Aorta (tissue), 5 donors: ENCODE measurements at regions not wholly inside any gene's neighbourhood (a gene's known extent, or its start where the extent isn't known, plus 50 kb on each side); places are given as distances from the start of the nearest gene placed in this dataset.

ENCODE experiments used
- ATAC-seq: fragments of 200-7000 bp; cut with Tn5 transposase; one replicate; pipeline ENCODE4 v1.9.1; 2022; ENCODE audit warnings: moderate library complexity; ENCODE audit not compliant: low FRiP score
- DNase-seq, 2 donors: peaks; one replicate each; pipeline ENCODE4 v3.0.0-alpha.2; 2020
- H3K27ac ChIP-seq, 2 donors: one replicate each; pipeline ENCODE4 v1.5.1; 2013; ENCODE audit warnings: low read length in 2 of 2, mild to moderate bottlenecking in 2 of 2, moderate library complexity in 2 of 2, control low read depth in 1 of 2, inconsistent platforms in 1 of 2, low read depth in 1 of 2
- H3K27me3 ChIP-seq, 2 donors: one replicate each; pipeline ENCODE4 v1.6.1; 2013; ENCODE audit warnings: control low read depth in 1 of 2, low read length in 1 of 2, mild to moderate bottlenecking in 1 of 2, moderate library complexity in 1 of 2; ENCODE audit not compliant: insufficient read depth in 2 of 2, control insufficient read depth in 1 of 2
- H3K36me3 ChIP-seq, 2 donors: one replicate each; pipeline ENCODE4 v1.6.1; 2013; ENCODE audit warnings: control low read depth in 1 of 2, low read length in 1 of 2, mild to moderate bottlenecking in 1 of 2; ENCODE audit not compliant: insufficient read depth in 2 of 2, control insufficient read depth in 1 of 2
- H3K4me1 ChIP-seq, 2 donors: one replicate each; pipeline ENCODE4 v1.6.1; 2013; ENCODE audit warnings: low read length in 2 of 2, control low read depth in 1 of 2, mild to moderate bottlenecking in 1 of 2, moderate library complexity in 1 of 2; ENCODE audit not compliant: insufficient read depth in 2 of 2, control insufficient read depth in 1 of 2
- H3K4me3 ChIP-seq, 2 donors: one replicate each; pipeline ENCODE4 v1.5.1; 2013; ENCODE audit warnings: low read length in 2 of 2, control low read depth in 1 of 2, mild to moderate bottlenecking in 1 of 2
- H3K9me3 ChIP-seq: one replicate; pipeline ENCODE4 v1.6.1; 2013; ENCODE audit warnings: mild to moderate bottlenecking, low read length; ENCODE audit not compliant: control insufficient read depth
- WGBS, 2 donors: extraction: QIAGEN DNeasy Blood & Tissue Kit; methylation state at CpG; one replicate each; pipeline ENCODE4 v1.1.7; 2013; 5-methylcytosine and 5-hydroxymethylcytosine counted together
- intact Hi-C, 2 donors: fragments of 100-400 bp; cut with DNase I; formaldehyde crosslinking; loops; one replicate each; pipeline versions ENCODE4 v1.14.2 to v1.15.0; 2022
- donor health status: healthy with polysubstance abuse.
- donor health status: Bipolar disorder and iron deficiency.
- donor health status: DM: no; HTN: no; CAD: no.
- donor health status: DM: no; HTN: no; CAD: no.
- donor health status: DM: yes; HTN: yes; CAD: no.

DNA sequence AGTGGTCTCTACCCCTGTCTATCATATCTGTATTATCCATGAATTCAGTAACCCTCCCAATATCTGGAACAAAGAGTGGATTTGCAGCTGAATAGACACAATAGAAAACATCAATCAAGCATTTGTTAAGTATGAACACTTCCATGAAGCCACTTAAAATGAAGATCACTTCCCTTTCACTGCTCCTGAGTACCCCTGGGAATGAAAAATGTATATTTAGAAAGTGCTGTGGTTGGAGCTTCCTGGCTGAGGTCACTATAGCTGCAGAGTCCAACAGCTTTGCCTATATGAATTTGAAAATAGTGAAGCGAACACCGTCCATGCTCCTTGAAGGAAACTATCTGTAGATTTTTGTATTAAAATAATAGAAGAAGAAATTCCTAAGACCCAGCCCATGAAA lies 227.0 kb downstream of the DTHD1 start:
- H3K4me3 ChIP-seq: no peak overlapping the region
- H3K27ac ChIP-seq: no peak overlapping the region
- H3K4me1 ChIP-seq: no peaks in the 10 kb centered on the region
- no peaks in the 10 kb centered on the region for H3K36me3 ChIP-seq
- WGBS, 2 donors: 54 to 58% methylated on average over 2 of the region's 2 CpGs
- DNase-seq (no peak), ATAC-seq (no peak)
- no peaks in the 10 kb centered on the region for H3K9me3 ChIP-seq
- intact Hi-C loops: no loop called here
- H3K27me3 ChIP-seq: no peaks in the 10 kb centered on the region

DNA sequence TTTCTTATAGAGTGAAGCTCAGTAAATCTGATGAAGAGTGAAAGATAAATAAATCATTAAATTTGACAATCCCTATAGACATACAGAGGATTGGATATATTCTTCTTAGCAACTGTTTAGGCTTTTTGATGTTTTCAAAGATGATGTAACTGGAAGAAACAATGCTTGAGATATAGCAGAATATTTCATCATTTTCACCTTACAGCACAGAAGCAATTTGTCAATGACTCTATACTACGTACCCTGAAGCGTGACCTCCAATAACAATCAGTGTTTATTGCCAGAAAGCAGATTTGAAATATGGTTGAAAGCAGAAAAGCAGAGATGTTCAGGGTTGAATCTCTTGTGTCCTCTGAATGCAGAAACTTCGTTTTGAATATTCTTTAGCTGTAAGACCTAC lies 228.4 kb downstream of the DTHD1 start:
- no peak overlapping the region for H3K27ac ChIP-seq
- no peaks in the 10 kb centered on the region for H3K36me3 ChIP-seq
- H3K4me3 ChIP-seq: no peak overlapping the region
- intact Hi-C loops: no loop called here
- no peaks in the 10 kb centered on the region for H3K9me3 ChIP-seq
- ATAC-seq (no peak), DNase-seq (no peak)
- 27 to 38% methylated on average over 3 of the region's 3 CpGs for WGBS, 2 donors
- peaks cover 0 to 2% of the 10 kb centered on the region in 2 donors for H3K27me3 ChIP-seq
- H3K4me1 ChIP-seq: no peaks in the 10 kb centered on the region

DNA sequence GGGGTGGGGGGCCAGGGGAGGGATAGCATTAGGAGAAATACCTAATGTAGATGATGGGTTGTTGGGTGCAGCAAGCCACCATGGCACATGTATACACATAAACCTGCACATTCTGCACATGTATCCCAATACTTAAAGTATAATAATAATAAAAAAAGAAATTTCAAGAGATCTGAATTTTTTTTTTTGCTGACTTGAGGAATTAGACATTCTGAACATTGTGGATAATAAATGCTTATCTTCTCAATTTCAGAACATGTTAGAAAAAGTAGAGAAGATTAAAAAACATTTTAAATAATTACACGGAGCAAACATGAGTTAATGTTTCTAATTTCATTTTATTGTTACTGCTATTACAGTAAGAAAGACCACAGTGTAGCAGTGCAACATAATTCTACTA lies 230.4 kb downstream of the DTHD1 start:
- WGBS, 2 donors: 93 to 96% methylated on average over 1 of the region's 1 CpG
- no peaks in the 10 kb centered on the region for H3K9me3 ChIP-seq
- no peak overlapping the region for H3K27ac ChIP-seq
- ATAC-seq: no peak
- no peaks in the 10 kb centered on the region for H3K4me1 ChIP-seq
- no peak for DNase-seq
- H3K27me3 ChIP-seq: peaks cover 0 to 2% of the 10 kb centered on the region in 2 donors
- no peak overlapping the region for H3K4me3 ChIP-seq
- intact Hi-C loops: no loop called here
- no peaks in the 10 kb centered on the region for H3K36me3 ChIP-seq

DNA sequence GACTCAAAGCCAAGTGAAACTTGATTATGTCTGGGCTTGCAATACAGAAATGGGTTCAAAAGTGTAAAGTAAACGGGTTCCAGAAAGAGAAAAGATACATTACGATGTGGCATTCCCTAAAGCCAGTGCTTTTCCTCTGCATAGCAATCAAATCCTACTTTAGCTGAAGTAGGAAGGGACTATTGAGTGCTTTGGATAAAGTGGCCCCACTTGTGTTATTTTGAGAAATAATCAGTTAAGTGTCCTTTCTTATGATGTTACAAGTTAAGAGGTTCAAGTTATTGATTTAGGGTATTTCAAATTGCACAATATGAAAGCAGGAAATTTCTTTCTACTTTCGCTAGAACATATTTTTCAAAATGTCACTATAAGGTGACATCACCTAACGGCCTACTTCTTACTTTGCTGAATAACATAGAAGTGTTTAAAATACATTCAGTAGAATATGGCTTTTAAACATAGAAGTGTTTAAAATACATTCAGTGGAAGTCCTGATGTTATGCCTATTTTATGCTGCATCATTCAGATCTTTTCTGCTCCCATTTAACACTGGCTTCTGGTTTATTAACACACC lies 235.2 kb downstream of the DTHD1 start:
- Histone ChIP-seq H3K4me3 (no peak overlapping the region), H3K9me3 (peaks cover 1% of the 10 kb centered on the region), H3K4me1 (no peaks in the 10 kb centered on the region), H3K27me3 (peaks cover 0 to 2% of the 10 kb centered on the region in 2 donors), H3K27ac (no peak overlapping the region), H3K36me3 (no peaks in the 10 kb centered on the region)
- DNase-seq (no peak), ATAC-seq (no peak)
- intact Hi-C loops: no loop called here
- 65% methylated on average over 4 of the region's 4 CpGs for WGBS, 2 donors

DNA sequence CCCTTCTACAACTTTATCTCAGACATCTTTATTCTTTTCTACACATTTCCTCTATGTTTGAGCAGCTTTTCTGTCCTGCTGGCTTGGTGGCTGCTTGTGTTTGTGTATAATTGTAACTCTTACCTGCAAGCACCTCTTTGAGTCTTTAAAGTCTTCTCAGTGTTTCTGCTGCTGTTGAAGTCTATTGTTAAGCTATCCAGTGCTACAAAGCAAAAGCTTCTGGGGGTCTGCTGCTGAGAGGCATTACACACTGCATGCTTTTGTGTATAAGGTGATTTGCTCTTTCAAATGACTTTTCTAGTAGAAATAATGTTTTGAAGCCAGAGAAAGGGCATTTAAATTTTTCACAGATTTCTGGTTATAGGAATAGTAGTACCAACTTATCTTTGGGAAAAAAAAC lies 241.8 kb downstream of the DTHD1 start:
- H3K4me1 ChIP-seq: no peaks in the 10 kb centered on the region
- no peaks in the 10 kb centered on the region for H3K36me3 ChIP-seq
- H3K27ac ChIP-seq: no peak overlapping the region
- DNase-seq (no peak), ATAC-seq (no peak)
- H3K9me3 ChIP-seq: peaks cover 1% of the 10 kb centered on the region
- H3K4me3 ChIP-seq: no peak overlapping the region
- intact Hi-C loops: no loop called here
- H3K27me3 ChIP-seq: no peaks in the 10 kb centered on the region

DNA sequence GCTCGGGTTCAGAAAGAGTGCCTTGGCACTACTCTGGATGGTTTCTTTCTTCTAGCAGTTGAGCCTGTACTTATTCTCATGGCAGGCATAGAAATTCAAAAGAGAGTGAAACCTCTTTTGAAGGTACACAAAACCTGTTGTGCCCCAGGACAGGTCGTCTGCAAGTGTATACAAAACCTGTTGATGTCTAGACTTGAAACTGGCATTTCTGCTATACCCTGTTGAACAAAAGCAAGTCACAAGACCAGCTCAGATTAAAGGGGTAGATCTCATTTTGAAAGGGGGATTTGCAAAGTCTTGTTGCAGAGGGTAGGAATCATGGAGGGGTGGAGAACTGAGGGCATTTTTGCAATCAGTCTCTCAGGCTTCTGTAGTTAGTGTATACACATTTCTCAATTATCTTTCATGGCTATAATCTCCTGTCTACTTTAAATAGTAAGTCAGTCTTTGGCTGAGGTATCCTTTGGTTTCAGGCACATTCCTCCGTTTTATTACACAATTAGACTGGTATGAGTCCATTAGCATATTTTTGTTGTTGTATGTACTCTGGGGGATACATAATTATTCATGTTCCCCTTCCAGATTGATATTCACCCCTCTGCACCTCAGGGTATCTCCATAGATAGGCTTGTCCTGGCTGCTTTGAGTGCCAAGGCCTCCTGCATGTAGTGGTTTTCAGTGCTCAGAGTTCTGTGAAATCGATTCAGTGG lies 251.4 kb downstream of the DTHD1 start:
- intact Hi-C loops: no loop called here
- H3K9me3 ChIP-seq: peaks cover 5% of the 10 kb centered on the region
- H3K27ac ChIP-seq: no peak overlapping the region
- no peaks in the 10 kb centered on the region for H3K4me1 ChIP-seq
- WGBS, 2 donors: 36 to 46% methylated on average over 4 of the region's 4 CpGs
- no peaks in the 10 kb centered on the region for H3K36me3 ChIP-seq
- ATAC-seq (no peak), DNase-seq (no peak)
- H3K27me3 ChIP-seq: no peaks in the 10 kb centered on the region
- no peak overlapping the region for H3K4me3 ChIP-seq

DNA sequence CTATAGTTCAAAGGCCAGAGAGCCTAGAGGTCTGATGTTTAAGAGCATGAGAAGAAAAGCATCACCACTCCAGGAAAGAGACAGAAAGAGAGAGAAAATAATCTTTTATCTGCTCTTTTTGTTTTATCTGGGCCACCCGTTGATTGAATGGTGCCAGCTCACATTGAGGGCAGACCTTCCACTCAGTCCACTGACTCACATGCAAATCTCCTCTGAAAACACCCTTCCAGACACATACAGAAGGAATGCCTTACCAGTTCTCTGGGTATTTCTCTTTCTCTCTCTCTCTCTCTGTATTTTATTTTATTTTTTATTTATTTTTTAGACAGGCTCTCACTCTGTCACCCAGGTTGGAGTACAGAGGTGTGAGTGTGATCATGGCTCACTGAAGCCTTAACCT lies 252.5 kb downstream of the DTHD1 start:
- Histone ChIP-seq H3K4me3 (no peak overlapping the region), H3K27me3 (no peaks in the 10 kb centered on the region), H3K36me3 (no peaks in the 10 kb centered on the region), H3K9me3 (peaks cover 5% of the 10 kb centered on the region), H3K4me1 (no peaks in the 10 kb centered on the region), H3K27ac (no peak overlapping the region)
- no peak for DNase-seq
- 64 to 80% methylated on average over 1 of the region's 1 CpG for WGBS, 2 donors
- ATAC-seq: no peak
- intact Hi-C loops: no loop called here

DNA sequence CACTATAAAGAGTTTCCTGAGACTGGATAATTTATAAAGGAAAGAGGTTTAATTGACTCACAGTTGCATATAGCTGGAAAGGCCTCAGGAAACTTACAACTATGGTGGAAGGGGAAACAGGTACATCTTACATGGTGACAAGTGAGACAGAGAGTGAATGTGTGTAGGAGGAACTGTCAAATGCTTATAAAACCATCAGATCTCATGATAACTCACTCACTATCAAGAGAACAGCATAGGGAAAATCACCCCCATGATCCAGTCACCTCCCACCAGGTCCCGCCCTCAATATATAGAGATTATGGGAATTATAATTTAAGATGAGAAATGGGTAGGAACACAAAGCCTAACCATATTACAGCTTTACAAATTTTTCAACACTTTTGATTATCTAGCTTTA lies 266.0 kb downstream of the DTHD1 start:
- no peak overlapping the region for H3K4me3 ChIP-seq
- no peaks in the 10 kb centered on the region for H3K9me3 ChIP-seq
- no peaks in the 10 kb centered on the region for H3K36me3 ChIP-seq
- no peaks in the 10 kb centered on the region for H3K4me1 ChIP-seq
- no peaks in the 10 kb centered on the region for H3K27me3 ChIP-seq
- intact Hi-C loops: no loop called here
- 82 to 90% methylated on average over 1 of the region's 1 CpG for WGBS, 2 donors
- DNase-seq: no peak
- no peak overlapping the region for H3K27ac ChIP-seq
- no peak for ATAC-seq

DNA sequence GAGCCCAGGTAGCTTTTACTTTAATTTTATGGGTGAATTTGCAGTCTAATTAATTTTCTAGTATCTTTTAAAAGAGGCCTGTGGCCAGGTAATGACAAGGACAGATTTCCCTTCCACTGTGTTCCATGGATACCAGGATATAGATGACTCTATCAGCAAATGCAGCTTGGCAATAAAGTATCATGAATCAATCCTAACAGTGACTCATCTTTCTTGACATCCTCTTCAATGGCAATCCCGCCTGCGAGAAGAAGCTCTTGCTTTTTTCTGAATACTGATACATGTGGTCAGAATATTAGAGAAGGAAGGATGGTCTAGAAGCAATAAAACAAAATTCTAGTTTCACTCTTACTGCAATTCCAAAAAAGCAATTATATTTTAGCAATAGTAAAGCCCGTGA lies 267.8 kb downstream of the DTHD1 start:
- no peak for ATAC-seq

More for the DNA sequence above, 267.8 kb downstream of the DTHD1 start:
- Histone ChIP-seq H3K9me3 (no peaks in the 10 kb centered on the region), H3K27me3 (no peaks in the 10 kb centered on the region), H3K36me3 (no peaks in the 10 kb centered on the region), H3K27ac (no peak overlapping the region), H3K4me1 (no peaks in the 10 kb centered on the region), H3K4me3 (no peak overlapping the region)
- WGBS, 2 donors: 81 to 82% methylated on average over 3 of the region's 3 CpGs
- no peak for DNase-seq
- intact Hi-C loops: no loop called here
